Keratinocyte (primary cell): ENCODE measurements at regions not wholly inside any gene's neighbourhood (a gene's known extent, or its start where the extent isn't known, plus 50 kb on each side); places are given as distances from the start of the nearest gene placed in this dataset.

Source experiments
- DNase-seq: peaks from one replicate; pipeline ENCODE4 v3.0.0-alpha.2; 2011; ENCODE audit warnings: low read depth, missing footprints, low spot score
- FAIRE-seq: peaks from 2 replicates; lab custom pipeline; 2011; peaks lifted over from hg19 to GRCh38; lab: Jason Lieb, UNC
- H2AFZ ChIP-seq: 2 replicates; pipeline ENCODE4 v1.6.0; 2012; ENCODE audit warnings: low read length, control low read depth, inconsistent platforms; ENCODE audit not compliant: control insufficient read depth
- H3K27ac ChIP-seq: 2 replicates; pipeline ENCODE4 v1.5.1; 2011; ENCODE audit warnings: low read length; ENCODE audit not compliant: control insufficient read depth, insufficient read depth
- H3K27me3 ChIP-seq: 3 replicates; pipeline ENCODE4 v1.6.0; 2011; ENCODE audit warnings: low read length; ENCODE audit not compliant: control insufficient read depth, insufficient read depth; ENCODE audit errors: extremely low read depth
- H3K36me3 ChIP-seq, 2 experiments: 2 replicates in 1 of 2; 3 replicates in 1 of 2; pipeline ENCODE4 v1.5.1; 2011; ENCODE audit warnings: low read length in 2 of 2, mild to moderate bottlenecking in 1 of 2; ENCODE audit not compliant: control insufficient read depth in 2 of 2, insufficient read depth in 2 of 2; ENCODE audit errors: extremely low read depth in 1 of 2
- H3K4me1 ChIP-seq: 3 replicates; pipeline ENCODE4 v1.5.1; 2011; ENCODE audit warnings: low read length; ENCODE audit not compliant: control insufficient read depth, insufficient read depth; ENCODE audit errors: extremely low read depth
- H3K4me2 ChIP-seq: 3 replicates; pipeline ENCODE4 v1.6.0; 2011; ENCODE audit warnings: low read depth, low read length; ENCODE audit not compliant: control insufficient read depth, insufficient read depth; ENCODE audit errors: extremely low read depth
- H3K4me3 ChIP-seq, 3 experiments: fragments of 200-600 bp in 1 of 3; sonication (generic) in 1 of 3; 2 replicates in 2 of 3; 3 replicates in 1 of 3; pipeline ENCODE4 v1.5.1; 2011 to 2016; ENCODE audit warnings: low read length in 3 of 3, mild to moderate bottlenecking in 3 of 3, control low read depth in 2 of 3, inconsistent platforms in 1 of 3, low read depth in 1 of 3, mixed read lengths in 1 of 3, mixed run types in 1 of 3, moderate library complexity in 1 of 3; ENCODE audit not compliant: control insufficient read depth in 2 of 3, insufficient read depth in 2 of 3; ENCODE audit errors: extremely low read depth in 1 of 3
- H3K79me2 ChIP-seq: 2 replicates; pipeline ENCODE4 v1.6.0; 2012; ENCODE audit warnings: low read length; ENCODE audit not compliant: control insufficient read depth, insufficient read depth
- H3K9ac ChIP-seq: 3 replicates; pipeline ENCODE4 v1.6.0; 2011; ENCODE audit warnings: low read length; ENCODE audit not compliant: control insufficient read depth, insufficient read depth; ENCODE audit errors: extremely low read depth
- H3K9me1 ChIP-seq: 3 replicates; pipeline ENCODE4 v1.6.0; 2011; ENCODE audit warnings: low read length; ENCODE audit not compliant: control insufficient read depth, insufficient read depth; ENCODE audit errors: extremely low read depth
- H3K9me3 ChIP-seq: 2 replicates; pipeline ENCODE4 v1.5.1; 2012; ENCODE audit warnings: low read depth, low read length; ENCODE audit not compliant: control insufficient read depth
- H4K20me1 ChIP-seq: 3 replicates; pipeline ENCODE4 v1.6.0; 2011; ENCODE audit warnings: low read length; ENCODE audit not compliant: control insufficient read depth, insufficient read depth; ENCODE audit errors: extremely low read depth
- EZH2 ChIP-seq: IDR thresholded peaks from one replicate; pipeline ENCODE4 v1.6.1; 2012; ENCODE audit warnings: inconsistent platforms, mild to moderate bottlenecking, low read length, moderate library complexity
- dilution Hi-C: fragments of 300-500 bp; cut with MboI; formaldehyde crosslinking; loops from one replicate; pipeline ENCODE4 v1.7.0; 2020; ENCODE audit warnings: low sequenced_read_pairs; ENCODE audit not compliant: extremely low pct_ligation_motif_present
- TF ChIP-seq, protein P1 (sequence below), 3 experiments: IDR thresholded peaks in 1 of 3; conservative IDR thresholded peaks in 1 of 3; optimal IDR thresholded peaks in 1 of 3; 2 replicates in 2 of 3; 3 replicates in 1 of 3; pipeline versions ENCODE3 to v1.5.1; 2011; ENCODE audit warnings: low read length in 3 of 3, mild to moderate bottlenecking in 3 of 3, moderate library complexity in 2 of 3, control low read depth in 1 of 3, inconsistent platforms in 1 of 3; ENCODE audit not compliant: insufficient read depth in 2 of 3; ENCODE audit errors: extremely low read depth in 1 of 3

DNA sequence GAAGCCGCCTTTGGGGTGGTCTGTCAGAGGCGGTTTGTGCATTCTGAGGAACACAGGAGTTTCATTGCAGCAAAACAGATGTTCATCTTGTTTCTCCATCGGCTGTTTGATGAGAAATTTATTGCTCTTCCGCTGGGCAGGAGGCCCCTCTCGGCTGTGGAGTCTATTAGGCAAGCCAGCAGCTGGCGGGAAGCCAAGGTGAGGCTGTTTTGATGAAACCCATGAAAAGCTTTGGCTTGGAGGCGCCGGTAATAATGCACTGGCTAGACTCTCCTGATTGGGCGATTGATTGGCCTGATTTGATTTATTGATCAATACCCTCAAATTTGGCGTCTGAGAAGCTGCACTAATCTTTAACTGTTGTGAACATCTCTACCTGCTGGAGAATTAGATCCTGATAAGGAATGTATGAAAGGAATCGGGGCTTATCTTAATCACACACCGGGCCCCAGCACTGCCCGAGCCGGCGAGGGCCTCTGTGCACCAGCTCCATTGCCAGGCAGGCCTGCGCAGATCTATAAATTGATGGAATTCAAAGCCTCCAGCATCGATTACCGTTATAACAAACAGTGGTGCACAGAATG lies 187.7 kb downstream of the PHETA1 start:
- Histone ChIP-seq H2AFZ (no peak overlapping the region), H3K4me2 (no peak overlapping the region), H3K9me1 (no peaks in the 10 kb centered on the region), H3K4me1 (no peaks in the 10 kb centered on the region), H3K36me3 (no peaks in the 10 kb centered on the region), H3K9ac (no peak overlapping the region), H4K20me1 (peaks cover 4% of the 10 kb centered on the region), H3K4me3 (no peak overlapping the region), H3K9me3 (no peaks in the 10 kb centered on the region), H3K27me3 (peaks cover 42% of the 10 kb centered on the region), H3K79me2 (no peaks in the 10 kb centered on the region), H3K27ac (no peak overlapping the region)
- dilution Hi-C loops = no loop called here
- DNase-seq (no peak), FAIRE-seq (no peak)
- no peak for TF ChIP-seq EZH2
- TF ChIP-seq, protein P1, sequence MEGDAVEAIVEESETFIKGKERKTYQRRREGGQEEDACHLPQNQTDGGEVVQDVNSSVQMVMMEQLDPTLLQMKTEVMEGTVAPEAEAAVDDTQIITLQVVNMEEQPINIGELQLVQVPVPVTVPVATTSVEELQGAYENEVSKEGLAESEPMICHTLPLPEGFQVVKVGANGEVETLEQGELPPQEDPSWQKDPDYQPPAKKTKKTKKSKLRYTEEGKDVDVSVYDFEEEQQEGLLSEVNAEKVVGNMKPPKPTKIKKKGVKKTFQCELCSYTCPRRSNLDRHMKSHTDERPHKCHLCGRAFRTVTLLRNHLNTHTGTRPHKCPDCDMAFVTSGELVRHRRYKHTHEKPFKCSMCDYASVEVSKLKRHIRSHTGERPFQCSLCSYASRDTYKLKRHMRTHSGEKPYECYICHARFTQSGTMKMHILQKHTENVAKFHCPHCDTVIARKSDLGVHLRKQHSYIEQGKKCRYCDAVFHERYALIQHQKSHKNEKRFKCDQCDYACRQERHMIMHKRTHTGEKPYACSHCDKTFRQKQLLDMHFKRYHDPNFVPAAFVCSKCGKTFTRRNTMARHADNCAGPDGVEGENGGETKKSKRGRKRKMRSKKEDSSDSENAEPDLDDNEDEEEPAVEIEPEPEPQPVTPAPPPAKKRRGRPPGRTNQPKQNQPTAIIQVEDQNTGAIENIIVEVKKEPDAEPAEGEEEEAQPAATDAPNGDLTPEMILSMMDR (optimal IDR thresholded peaks at IDR 0.05 in 1 of 3, IDR thresholded peaks at IDR 0.05 in 1 of 3, conservative IDR thresholded peaks at IDR 0.05 in 1 of 3; ENCODE audit: extremely low read depth in 1 of 3, insufficient read depth in 2 of 3, low read length in 3 of 3) = no peak

- H2AFZ ChIP-seq = no peak overlapping the region
- no peaks in the 10 kb centered on the region for H3K79me2 ChIP-seq
- H3K4me1 ChIP-seq = no peaks in the 10 kb centered on the region
- H4K20me1 ChIP-seq = peaks cover 4% of the 10 kb centered on the region
- no peak overlapping the region for H3K4me3 ChIP-seq
- TF ChIP-seq EZH2 = no peak
- TF ChIP-seq, protein P1 (optimal IDR thresholded peaks at IDR 0.05 in 1 of 3, IDR thresholded peaks at IDR 0.05 in 1 of 3, conservative IDR thresholded peaks at IDR 0.05 in 1 of 3; ENCODE audit: extremely low read depth in 1 of 3, insufficient read depth in 2 of 3, low read length in 3 of 3) = no peak
- no peak overlapping the region for H3K4me2 ChIP-seq
- no peak overlapping the region for H3K27ac ChIP-seq
- dilution Hi-C loops = no loop called here
- H3K9me3 ChIP-seq = no peaks in the 10 kb centered on the region
- H3K9me1 ChIP-seq = no peaks in the 10 kb centered on the region
- H3K36me3 ChIP-seq = no peaks in the 10 kb centered on the region
- H3K9ac ChIP-seq = no peak overlapping the region
- FAIRE-seq (no peak), DNase-seq (no peak)
- peaks cover 42% of the 10 kb centered on the region for H3K27me3 ChIP-seq
These were observed 188.3 kb downstream of the PHETA1 start for GRCh38 chr12:111180426-111181142.
